PC-9 (cell line): ENCODE measurements at regions not wholly inside any gene's neighbourhood (a gene's known extent, or its start where the extent isn't known, plus 50 kb on each side); places are given as distances from the start of the nearest gene placed in this dataset.
"Not testable (repeated sequence)": the region's sequence is repeated elsewhere in the genome, so short reads cannot be mapped to it uniquely, and the experiment has no call there.

Experiments
- BruUV-seq: library from RNA; stranded (reverse); fragments of 400-500 nt; replicated peaks from 2 replicates; lab custom pipeline; 2021; lab: Mats Ljungman, UMichigan
- CTCF ChIA-PET: fragments of 300-600 bp; sonication (Branson Sonifier 250); formaldehyde crosslinking; loops from one replicate; lab custom pipeline; 2022; ENCODE audit warnings: antibody characterized with exemption; lab: Charles Lee
- POLR2A ChIA-PET: fragments of 300-600 bp; sonication (Branson Sonifier 250); formaldehyde crosslinking; loops from one replicate; lab custom pipeline; 2022; ENCODE audit warnings: antibody characterized with exemption; ENCODE audit not compliant: unreplicated experiment; lab: Charles Lee
- DNase-seq, 2 experiments: peaks; one replicate each; pipeline versions ENCODE4 v3.0.0 to v3.0.0-alpha.2; 2015 to 2022; ENCODE audit warnings: mixed read lengths in 1 of 2
- H2AFZ ChIP-seq: fragments of 200-600 bp; sonication (generic); 2 replicates; pipeline ENCODE4 v1.8.1; 2017; ENCODE audit warnings: antibody characterized with exemption
- H3F3A ChIP-seq: fragments of 200-600 bp; sonication (generic); 2 replicates; pipeline ENCODE4 v1.8.1; 2017; ENCODE audit warnings: antibody characterized with exemption, mild to moderate bottlenecking, low read depth; ENCODE audit not compliant: insufficient read depth
- H3K27ac ChIP-seq: fragments of 200-600 bp; sonication (generic); 2 replicates; pipeline ENCODE4 v1.6.1; 2016; ENCODE audit warnings: mixed run types
- H3K27me3 ChIP-seq: fragments of 200-600 bp; sonication (generic); 2 replicates; pipeline ENCODE4 v1.6.1; 2016; ENCODE audit warnings: low read depth, mixed run types; ENCODE audit not compliant: insufficient read depth
- H3K36me3 ChIP-seq: fragments of 200-600 bp; sonication (generic); 2 replicates; pipeline ENCODE4 v1.6.1; 2016; ENCODE audit warnings: low read depth, mixed run types
- H3K4me1 ChIP-seq: fragments of 200-600 bp; sonication (generic); replicated peaks from 2 replicates; pipeline ENCODE4 v1.6.1; 2016; ENCODE audit warnings: mixed run types; ENCODE audit not compliant: insufficient read depth
- H3K4me2 ChIP-seq: fragments of 200-600 bp; sonication (generic); 2 replicates; pipeline ENCODE4 v1.6.1; 2017; ENCODE audit warnings: mixed run types
- H3K4me3 ChIP-seq: fragments of 200-600 bp; sonication (generic); 2 replicates; pipeline ENCODE4 v1.6.1; 2016; ENCODE audit warnings: mixed run types
- H3K79me2 ChIP-seq: fragments of 200-600 bp; sonication (generic); 2 replicates; pipeline ENCODE4 v1.6.1; 2017; ENCODE audit warnings: low read depth, mixed run types
- H3K9me2 ChIP-seq: fragments of 200-600 bp; sonication (generic); 2 replicates; pipeline ENCODE4 v1.8.1; 2017; ENCODE audit warnings: mild to moderate bottlenecking; ENCODE audit not compliant: insufficient read depth
- H3K9me3 ChIP-seq: fragments of 200-600 bp; sonication (generic); 2 replicates; pipeline ENCODE4 v1.8.1; 2016; ENCODE audit warnings: low read depth; ENCODE audit not compliant: insufficient read depth
- H4K20me1 ChIP-seq: fragments of 200-600 bp; sonication (generic); 2 replicates; pipeline ENCODE4 v1.8.1; 2017; ENCODE audit not compliant: insufficient read depth
- CTCF ChIP-seq: fragments of 200-600 bp; sonication (generic); conservative IDR thresholded peaks from 2 replicates; pipeline ENCODE4 v1.6.1; 2017; ENCODE audit warnings: mixed run types, antibody characterized with exemption, mild to moderate bottlenecking, moderate library complexity
- EZH2 ChIP-seq: fragments of 200-600 bp; sonication (generic); IDR thresholded peaks from 2 replicates; pipeline ENCODE4 v1.8.0; 2017; ENCODE audit warnings: antibody characterized with exemption, low read depth
- intact Hi-C: fragments of 100-400 bp; cut with micrococcal nuclease; formaldehyde crosslinking; loops from one replicate; pipeline ENCODE4 v1.10.0; 2022; ENCODE audit not compliant: unreplicated experiment

- no peak overlapping the region for H3K4me2 ChIP-seq
- no peak overlapping the region for H2AFZ ChIP-seq
- intact Hi-C loops: no loop called here
- BruUV-seq: no TSS peak
- no peaks in the 10 kb centered on the region for H3K79me2 ChIP-seq
- no peak overlapping the region for H3K4me3 ChIP-seq
- no peaks in the 10 kb centered on the region; the same call in 1 of the 2 replicates for H3K9me3 ChIP-seq
- H3K4me1 ChIP-seq: no peaks in the 10 kb centered on the region
- TF ChIP-seq CTCF (no peak), EZH2 (no peak)
- POLR2A ChIA-PET: no interaction called here
- no peaks in the 10 kb centered on the region for H3F3A ChIP-seq
- no peak overlapping the region for H3K27ac ChIP-seq
- CTCF ChIA-PET: no interaction called here
- DNase-seq: no peak
- H3K9me2 ChIP-seq: no peaks in the 10 kb centered on the region
- no peaks in the 10 kb centered on the region for H3K36me3 ChIP-seq
- no peaks in the 10 kb centered on the region for H3K27me3 ChIP-seq
- H4K20me1 ChIP-seq: no peaks in the 10 kb centered on the region
Observed at GRCh38 chr11:25252854-25253253, 756.0 kb downstream of the LUZP2 start.

- H4K20me1 ChIP-seq, H3K27ac ChIP-seq, CTCF ChIA-PET, H3K79me2 ChIP-seq, H3K9me2 ChIP-seq, H3K4me2 ChIP-seq, H2AFZ ChIP-seq, H3K4me3 ChIP-seq, H3K27me3 ChIP-seq, H3K9me3 ChIP-seq, intact Hi-C loops, BruUV-seq, POLR2A ChIA-PET, DNase-seq, H3K36me3 ChIP-seq, H3K4me1 ChIP-seq, H3F3A ChIP-seq: not testable (repeated sequence)
Observed at GRCh38 chr11:25263861-25264260, 767.0 kb downstream of the LUZP2 start.

GRCh38 chr11:25271301-25271700, 774.4 kb downstream of the LUZP2 start:
- POLR2A ChIA-PET: no interaction called here
- intact Hi-C loops: no loop called here
- Histone ChIP-seq H3K27ac (no peak overlapping the region), H3K4me3 (no peak overlapping the region), H3K4me1 (no peaks in the 10 kb centered on the region), H4K20me1 (no peaks in the 10 kb centered on the region), H3K36me3 (no peaks in the 10 kb centered on the region), H3K79me2 (no peaks in the 10 kb centered on the region), H3K9me2 (no peaks in the 10 kb centered on the region), H3K4me2 (no peak overlapping the region), H2AFZ (no peak overlapping the region), H3K9me3 (no peaks in the 10 kb centered on the region), H3F3A (no peaks in the 10 kb centered on the region), H3K27me3 (no peaks in the 10 kb centered on the region)
- no peak for DNase-seq
- TF ChIP-seq CTCF (no peak), EZH2 (no peak)
- CTCF ChIA-PET: no interaction called here
- BruUV-seq: no TSS peak

GRCh38 chr11:25272214-25272613, 775.4 kb downstream of the LUZP2 start:
- intact Hi-C loops: no loop called here
- no peaks in the 10 kb centered on the region for H3K9me3 ChIP-seq
- no peak overlapping the region for H3K4me2 ChIP-seq
- no TSS peak for BruUV-seq
- H3K4me1 ChIP-seq: no peaks in the 10 kb centered on the region
- H4K20me1 ChIP-seq: no peaks in the 10 kb centered on the region
- DNase-seq: no peak
- no peaks in the 10 kb centered on the region for H3K79me2 ChIP-seq
- no peaks in the 10 kb centered on the region for H3F3A ChIP-seq
- POLR2A ChIA-PET: no interaction called here
- no peak overlapping the region for H3K4me3 ChIP-seq
- H3K27ac ChIP-seq: no peak overlapping the region
- no peaks in the 10 kb centered on the region for H3K36me3 ChIP-seq
- no peaks in the 10 kb centered on the region for H3K27me3 ChIP-seq
- H2AFZ ChIP-seq: no peak overlapping the region
- TF ChIP-seq EZH2 (no peak), CTCF (peak; percentile 26; the same call in 1 of the 2 replicates)
- CTCF ChIA-PET: no interaction called here
- H3K9me2 ChIP-seq: no peaks in the 10 kb centered on the region

- CTCF ChIA-PET, POLR2A ChIA-PET, BruUV-seq, H3K4me1 ChIP-seq, H3K4me3 ChIP-seq, DNase-seq, H3K36me3 ChIP-seq, H3F3A ChIP-seq, H3K9me3 ChIP-seq, H4K20me1 ChIP-seq, intact Hi-C loops, H3K79me2 ChIP-seq, H3K27ac ChIP-seq, H2AFZ ChIP-seq, H3K4me2 ChIP-seq, H3K9me2 ChIP-seq, H3K27me3 ChIP-seq: not testable (repeated sequence)
Observed at GRCh38 chr11:25280821-25281220, 784.0 kb downstream of the LUZP2 start.
